ENCODE measurements at regions not wholly inside any gene's neighbourhood (a gene's known extent, or its start where the extent isn't known, plus 50 kb on each side); places are given as distances from the start of the nearest gene placed in this dataset.

DNA sequence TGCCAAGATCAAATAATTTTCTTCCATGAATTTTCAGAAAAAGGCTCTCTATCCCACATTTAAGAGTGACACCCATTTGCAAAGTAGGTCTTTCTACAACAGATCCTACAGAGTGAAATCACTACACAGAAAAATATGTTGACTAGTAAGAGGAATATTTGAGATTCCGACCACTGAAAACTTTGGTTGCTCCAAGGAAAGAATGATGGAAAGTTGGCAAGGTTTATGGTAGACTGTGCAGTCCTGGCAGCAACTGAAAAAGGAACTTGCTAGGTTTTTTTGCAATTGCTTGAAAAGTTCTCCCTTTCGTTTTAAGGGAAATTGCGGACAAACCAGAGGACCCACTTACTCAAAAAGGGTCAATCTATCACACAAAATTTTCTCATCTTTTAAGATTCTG, 83.1 kb upstream of the TSPAN8 start:
- DNase-seq (ENCODE audit: low read depth in 2 of 3, low spot score in 2 of 3): no peak

- no peak for DNase-seq (ENCODE audit: low read depth in 2 of 3, low spot score in 2 of 3)
Observed at GRCh38 chr12:71239731-71240130, 81.9 kb upstream of the TSPAN8 start.

- DNase-seq (ENCODE audit: low read depth in 2 of 3, low spot score in 2 of 3): no peak
Observed at GRCh38 chr12:71237128-71237527, 79.3 kb upstream of the TSPAN8 start.

- DNase-seq (ENCODE audit: low read depth in 2 of 3, low spot score in 2 of 3): peak in 2 of 3 donors; percentile 87 to 98
Observed at GRCh38 chr12:71236133-71236660, 78.4 kb upstream of the TSPAN8 start.

GRCh38 chr12:71233083-71233482, 75.3 kb upstream of the TSPAN8 start:
- DNase-seq (ENCODE audit: low read depth in 2 of 3, low spot score in 2 of 3): no peak

DNA sequence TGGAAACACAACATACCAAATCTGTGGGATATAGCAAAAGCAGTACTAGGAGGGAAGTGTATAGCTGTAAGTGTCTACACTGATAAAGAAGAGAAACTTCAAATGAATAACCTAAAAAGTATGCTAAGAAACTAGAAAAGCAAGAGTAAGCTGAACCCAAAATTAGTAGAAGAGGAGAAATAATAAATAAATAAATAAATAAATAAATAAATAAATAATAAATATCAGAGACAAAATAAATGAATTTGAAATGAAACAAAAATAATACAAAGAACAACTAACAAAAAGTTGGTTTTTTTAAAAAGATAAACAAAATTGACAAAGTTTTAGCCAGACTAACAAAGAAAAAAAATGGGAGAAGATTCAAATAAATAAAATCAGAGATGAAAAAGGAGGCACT, 72.7 kb upstream of the TSPAN8 start:
- DNase-seq (ENCODE audit: low read depth in 2 of 3, low spot score in 2 of 3): no peak

- DNase-seq (ENCODE audit: low read depth in 2 of 3, low spot score in 2 of 3): no peak
Observed at GRCh38 chr12:71223139-71223538, 65.3 kb upstream of the TSPAN8 start.

GRCh38 chr12:71222436-71222835, 64.6 kb upstream of the TSPAN8 start:
- no peak for DNase-seq (ENCODE audit: low read depth in 2 of 3, low spot score in 2 of 3)

DNA sequence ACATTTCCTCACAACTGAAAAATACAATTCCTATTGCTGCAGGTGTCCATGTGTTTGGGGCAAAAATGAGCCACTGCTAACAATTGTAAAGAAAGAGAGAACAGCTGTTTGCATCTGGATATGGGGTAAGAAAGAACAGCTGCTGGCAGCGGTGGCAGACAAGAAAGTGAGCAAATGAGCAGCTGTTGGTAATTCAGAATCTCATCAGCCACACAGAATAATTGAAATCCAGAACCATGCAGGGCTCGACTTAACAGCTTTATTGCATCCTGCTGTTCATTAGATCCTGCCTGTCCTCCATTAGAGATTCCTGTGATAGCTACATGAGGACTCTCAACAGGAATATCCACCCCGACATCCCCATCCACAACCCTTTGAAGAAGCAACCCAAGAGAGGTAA, 62.5 kb upstream of the TSPAN8 start:
- no peak for DNase-seq (ENCODE audit: low read depth in 2 of 3, low spot score in 2 of 3)

DNA sequence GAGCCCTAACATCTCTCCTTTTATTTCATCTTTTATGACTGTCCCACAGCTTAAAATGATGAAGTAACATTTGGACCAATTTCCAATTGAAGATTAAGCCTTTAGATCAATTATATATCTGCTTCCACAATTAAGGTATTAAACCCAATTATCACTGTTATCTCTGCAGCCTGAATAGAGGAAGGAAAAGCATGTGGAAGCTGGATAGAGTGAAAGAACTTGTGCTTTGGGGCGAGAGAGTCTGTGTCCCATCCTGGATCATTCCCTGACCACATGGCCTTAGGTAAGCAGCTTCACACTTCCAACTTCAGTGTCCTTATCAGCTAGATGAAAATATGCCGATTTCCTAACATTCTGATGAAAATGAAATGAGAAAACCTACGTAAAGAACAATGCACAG, 61.4 kb upstream of the TSPAN8 start:
- DNase-seq (ENCODE audit: low read depth in 2 of 3, low spot score in 2 of 3): no peak

DNA sequence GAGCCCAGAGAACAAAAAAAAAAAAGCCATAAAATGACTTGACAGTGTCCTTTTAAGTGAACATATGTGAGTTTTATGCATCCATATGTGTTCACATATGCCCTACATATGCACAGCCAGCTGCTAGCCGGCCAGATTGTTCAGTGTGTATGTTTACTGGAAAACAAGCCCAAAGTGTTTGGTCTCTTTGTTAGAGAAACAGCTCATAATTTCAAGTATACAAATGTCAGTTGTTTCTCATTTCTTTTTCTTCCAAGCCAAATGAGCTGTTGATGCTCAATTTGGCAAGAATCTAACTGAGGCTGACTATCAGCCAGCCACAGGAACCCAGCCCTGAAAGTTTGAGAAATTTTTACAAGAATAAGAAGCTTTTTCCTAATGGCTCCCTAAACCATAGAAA, 60.8 kb upstream of the TSPAN8 start:
- DNase-seq (ENCODE audit: low read depth in 2 of 3, low spot score in 2 of 3): no peak

DNA sequence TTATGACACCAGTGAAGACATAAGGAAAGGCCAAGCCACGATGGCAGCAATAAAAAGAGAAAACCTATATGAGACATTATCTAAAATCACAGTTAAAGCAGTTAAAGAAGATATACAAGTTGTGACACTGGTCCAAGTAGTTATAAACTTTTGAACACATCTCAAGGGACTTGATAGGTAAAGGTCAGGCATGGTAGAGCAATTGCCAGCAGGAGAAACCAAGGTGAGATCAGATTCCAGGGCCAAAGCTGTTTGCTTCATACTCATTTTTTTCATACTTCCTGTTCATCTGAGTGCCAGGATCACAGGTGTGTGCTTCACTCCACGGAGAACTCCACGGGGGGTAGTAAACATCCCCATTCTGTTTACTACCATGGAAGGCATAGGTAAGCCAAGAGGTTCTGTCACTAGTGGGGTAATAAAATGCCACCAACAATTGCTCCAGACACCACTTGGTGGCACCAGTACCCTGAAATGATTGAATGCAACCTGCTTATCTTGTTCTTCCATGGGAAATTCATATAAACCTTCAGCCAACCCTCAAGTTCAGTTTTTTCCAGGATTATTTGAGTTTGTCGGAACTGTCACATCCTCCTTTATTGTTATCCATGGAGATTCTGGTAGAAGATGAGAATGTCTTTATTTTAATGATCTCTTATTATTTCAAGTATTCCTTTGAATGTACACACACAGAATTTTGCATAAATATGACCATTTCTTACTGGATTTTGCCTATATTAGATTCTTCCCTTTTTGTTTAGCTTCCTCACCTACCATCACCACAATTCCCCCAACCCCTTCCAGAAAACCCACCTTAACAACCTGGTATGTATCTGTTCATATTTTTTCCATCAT, 59.2 kb upstream of the TSPAN8 start:
- peak in 2 of 3 donors; percentile 33 to 72 for DNase-seq (ENCODE audit: low read depth in 2 of 3, low spot score in 2 of 3)

DNA sequence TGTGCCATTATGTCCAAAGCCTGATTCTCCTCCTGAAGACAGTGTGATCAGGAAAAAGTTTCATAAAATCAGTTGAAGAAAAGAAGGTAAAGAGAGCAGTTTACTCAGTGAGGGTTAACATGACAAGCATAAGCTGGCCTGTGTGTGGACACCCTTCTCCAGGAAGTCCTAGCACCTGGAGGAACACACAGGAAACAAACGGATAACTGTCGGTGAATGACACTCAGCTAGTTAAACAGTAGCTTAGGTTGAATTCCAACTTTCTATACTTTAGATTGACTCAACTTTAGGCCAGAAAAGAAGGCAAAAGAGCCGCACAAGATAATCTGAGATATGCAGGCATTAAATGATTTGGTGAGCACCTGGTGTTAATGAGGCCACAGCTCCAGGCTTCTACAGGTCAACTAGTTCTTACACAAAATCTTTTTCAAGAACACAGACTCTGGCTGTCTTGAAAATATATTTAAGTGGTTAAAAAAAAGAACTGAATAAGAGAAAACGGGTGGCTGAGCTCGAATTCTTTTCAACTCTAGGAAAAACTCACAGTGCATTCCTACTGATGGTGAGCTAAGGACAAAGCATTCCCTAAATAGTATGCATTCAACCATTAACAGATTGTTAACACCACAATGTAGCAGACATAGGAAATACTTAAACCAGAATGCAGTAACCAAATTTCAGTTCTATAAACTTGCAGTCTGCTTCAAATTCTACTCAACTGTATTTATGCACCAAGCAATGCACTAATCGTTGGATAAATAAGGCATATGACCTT, 56.9 kb upstream of the TSPAN8 start:
- no peak for DNase-seq (ENCODE audit: low read depth in 2 of 3, low spot score in 2 of 3)

DNA sequence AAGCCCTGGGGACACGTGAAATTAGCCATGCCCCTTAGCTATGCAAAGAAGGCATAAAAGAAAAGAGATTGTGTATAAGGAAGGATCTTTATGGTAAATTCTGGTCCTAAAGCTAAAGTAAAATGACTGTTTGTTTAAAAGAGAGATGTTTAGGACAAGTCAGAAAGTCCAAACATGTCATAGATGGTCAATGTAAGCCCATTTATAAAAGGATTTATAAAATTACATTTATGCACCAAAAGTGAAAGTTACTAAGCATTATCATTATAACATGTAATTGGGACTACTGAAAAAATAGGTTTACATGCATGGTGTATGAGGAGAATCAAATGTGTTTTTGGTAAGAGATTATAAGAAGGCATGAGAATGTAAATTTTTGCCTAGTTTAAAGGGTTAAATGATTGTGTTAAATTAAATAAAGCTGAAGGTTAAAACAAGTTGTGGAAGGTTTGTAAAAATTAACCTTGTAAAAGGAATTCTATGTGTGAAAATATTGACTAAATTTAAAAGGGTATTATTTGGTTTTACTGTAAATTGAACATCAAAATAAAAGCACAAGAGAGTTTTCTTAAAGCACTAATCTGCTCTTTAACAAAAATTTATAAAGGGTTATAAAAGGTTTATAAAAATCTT, 50.4 kb upstream of the TSPAN8 start:
- DNase-seq (ENCODE audit: low read depth in 2 of 3, low spot score in 2 of 3): no peak
